ENCODE measurements at regions not wholly inside any gene's neighbourhood (a gene's known extent, or its start where the extent isn't known, plus 50 kb on each side); places are given as distances from the start of the nearest gene placed in this dataset.

DNA sequence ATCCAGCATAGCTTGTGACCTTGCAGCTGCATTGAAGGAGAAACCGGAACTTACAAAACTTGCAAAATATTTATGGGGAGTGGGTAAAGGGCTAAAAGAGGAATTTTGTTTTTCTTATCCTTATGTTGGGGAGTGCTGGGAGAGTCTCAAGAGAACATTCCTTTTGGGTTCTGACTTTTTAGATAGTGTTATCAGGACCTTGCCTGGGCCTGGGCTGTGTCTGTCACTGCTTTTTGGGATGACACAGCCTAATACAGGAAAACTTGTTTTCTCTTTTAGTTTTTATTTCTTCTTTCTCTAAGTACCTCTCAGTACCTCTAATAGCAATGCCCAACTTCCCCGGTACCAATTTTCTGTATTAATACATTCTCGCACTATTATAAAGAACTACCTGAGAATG is 850.6 kb downstream of the RPS29 start:
- Histone ChIP-seq H3K4me1 (ENCODE audit: control insufficient read depth in 1 of 2, insufficient read depth in 2 of 2, low read depth in 1 of 2, low read length in 1 of 2) (no peaks in the 10 kb centered on the region), H3K27me3 (ENCODE audit: insufficient read depth) (no peaks in the 10 kb centered on the region), H2AFZ (ENCODE audit: low read depth) (no peak overlapping the region), H3K4me2 (no peak overlapping the region), H3K79me2 (ENCODE audit: insufficient read depth) (no peaks in the 10 kb centered on the region), H3K4me3 (ENCODE audit: low read depth in 2 of 2, low read length in 1 of 2) (no peak overlapping the region), H3K9ac (no peak overlapping the region), H3F3A (replicated peaks; ENCODE audit: insufficient read depth) (no peaks in the 10 kb centered on the region), H3K9me3 (no peaks in the 10 kb centered on the region), H3K27ac (ENCODE audit: low read depth in 2 of 2, low read length in 1 of 2) (no peak overlapping the region), H4K20me1 (ENCODE audit: insufficient read depth) (no peaks in the 10 kb centered on the region), H3K36me3 (replicated peaks in 1 of 2; ENCODE audit: control insufficient read depth in 1 of 2, insufficient read depth in 2 of 2, low read length in 1 of 2) (no peaks in the 10 kb centered on the region), H3K9me2 (no peaks in the 10 kb centered on the region)
- TF ChIP-seq MEF2A (IDR thresholded peaks at IDR 0.05; ENCODE audit: borderline replicate concordance, low read depth): no peak
- TF ChIP-seq TEAD4 (IDR thresholded peaks at IDR 0.05; ENCODE audit: borderline replicate concordance, insufficient read depth): no peak
- TF ChIP-seq ELF1 (IDR thresholded peaks at IDR 0.05): no peak
- no peak for TF ChIP-seq JUND (IDR thresholded peaks at IDR 0.05)
- TF ChIP-seq TCF12 (IDR thresholded peaks at IDR 0.05): no peak
- TF ChIP-seq, protein P1, sequence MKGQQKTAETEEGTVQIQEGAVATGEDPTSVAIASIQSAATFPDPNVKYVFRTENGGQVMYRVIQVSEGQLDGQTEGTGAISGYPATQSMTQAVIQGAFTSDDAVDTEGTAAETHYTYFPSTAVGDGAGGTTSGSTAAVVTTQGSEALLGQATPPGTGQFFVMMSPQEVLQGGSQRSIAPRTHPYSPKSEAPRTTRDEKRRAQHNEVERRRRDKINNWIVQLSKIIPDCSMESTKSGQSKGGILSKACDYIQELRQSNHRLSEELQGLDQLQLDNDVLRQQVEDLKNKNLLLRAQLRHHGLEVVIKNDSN (IDR thresholded peaks at IDR 0.05; ENCODE audit: borderline replicate concordance, low read depth): no peak
- TF ChIP-seq FOSL2 (IDR thresholded peaks at IDR 0.05; ENCODE audit: borderline replicate concordance, low read depth): no peak
- no peak for TF ChIP-seq NFIC (IDR thresholded peaks at IDR 0.05; ENCODE audit: borderline replicate concordance)
- TF ChIP-seq, protein P2, sequence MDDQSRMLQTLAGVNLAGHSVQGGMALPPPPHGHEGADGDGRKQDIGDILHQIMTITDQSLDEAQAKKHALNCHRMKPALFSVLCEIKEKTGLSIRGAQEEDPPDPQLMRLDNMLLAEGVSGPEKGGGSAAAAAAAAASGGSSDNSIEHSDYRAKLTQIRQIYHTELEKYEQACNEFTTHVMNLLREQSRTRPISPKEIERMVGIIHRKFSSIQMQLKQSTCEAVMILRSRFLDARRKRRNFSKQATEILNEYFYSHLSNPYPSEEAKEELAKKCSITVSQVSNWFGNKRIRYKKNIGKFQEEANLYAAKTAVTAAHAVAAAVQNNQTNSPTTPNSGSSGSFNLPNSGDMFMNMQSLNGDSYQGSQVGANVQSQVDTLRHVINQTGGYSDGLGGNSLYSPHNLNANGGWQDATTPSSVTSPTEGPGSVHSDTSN (IDR thresholded peaks at IDR 0.05): no peak
- TF ChIP-seq GATA2 (CRISPR knock-in tag; IDR thresholded peaks at IDR 0.05): no peak
- no peak for TF ChIP-seq RFX5 (IDR thresholded peaks at IDR 0.05; ENCODE audit: low read length)
- TF ChIP-seq RAD21 (IDR thresholded peaks at IDR 0.05; ENCODE audit: low read length): no peak
- TF ChIP-seq RCOR1 (IDR thresholded peaks at IDR 0.05; ENCODE audit: low read length): no peak
- TF ChIP-seq, protein P3, sequence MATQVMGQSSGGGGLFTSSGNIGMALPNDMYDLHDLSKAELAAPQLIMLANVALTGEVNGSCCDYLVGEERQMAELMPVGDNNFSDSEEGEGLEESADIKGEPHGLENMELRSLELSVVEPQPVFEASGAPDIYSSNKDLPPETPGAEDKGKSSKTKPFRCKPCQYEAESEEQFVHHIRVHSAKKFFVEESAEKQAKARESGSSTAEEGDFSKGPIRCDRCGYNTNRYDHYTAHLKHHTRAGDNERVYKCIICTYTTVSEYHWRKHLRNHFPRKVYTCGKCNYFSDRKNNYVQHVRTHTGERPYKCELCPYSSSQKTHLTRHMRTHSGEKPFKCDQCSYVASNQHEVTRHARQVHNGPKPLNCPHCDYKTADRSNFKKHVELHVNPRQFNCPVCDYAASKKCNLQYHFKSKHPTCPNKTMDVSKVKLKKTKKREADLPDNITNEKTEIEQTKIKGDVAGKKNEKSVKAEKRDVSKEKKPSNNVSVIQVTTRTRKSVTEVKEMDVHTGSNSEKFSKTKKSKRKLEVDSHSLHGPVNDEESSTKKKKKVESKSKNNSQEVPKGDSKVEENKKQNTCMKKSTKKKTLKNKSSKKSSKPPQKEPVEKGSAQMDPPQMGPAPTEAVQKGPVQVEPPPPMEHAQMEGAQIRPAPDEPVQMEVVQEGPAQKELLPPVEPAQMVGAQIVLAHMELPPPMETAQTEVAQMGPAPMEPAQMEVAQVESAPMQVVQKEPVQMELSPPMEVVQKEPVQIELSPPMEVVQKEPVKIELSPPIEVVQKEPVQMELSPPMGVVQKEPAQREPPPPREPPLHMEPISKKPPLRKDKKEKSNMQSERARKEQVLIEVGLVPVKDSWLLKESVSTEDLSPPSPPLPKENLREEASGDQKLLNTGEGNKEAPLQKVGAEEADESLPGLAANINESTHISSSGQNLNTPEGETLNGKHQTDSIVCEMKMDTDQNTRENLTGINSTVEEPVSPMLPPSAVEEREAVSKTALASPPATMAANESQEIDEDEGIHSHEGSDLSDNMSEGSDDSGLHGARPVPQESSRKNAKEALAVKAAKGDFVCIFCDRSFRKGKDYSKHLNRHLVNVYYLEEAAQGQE (IDR thresholded peaks at IDR 0.05; ENCODE audit: low read depth, low read length): no peak
- TF ChIP-seq, protein P4, sequence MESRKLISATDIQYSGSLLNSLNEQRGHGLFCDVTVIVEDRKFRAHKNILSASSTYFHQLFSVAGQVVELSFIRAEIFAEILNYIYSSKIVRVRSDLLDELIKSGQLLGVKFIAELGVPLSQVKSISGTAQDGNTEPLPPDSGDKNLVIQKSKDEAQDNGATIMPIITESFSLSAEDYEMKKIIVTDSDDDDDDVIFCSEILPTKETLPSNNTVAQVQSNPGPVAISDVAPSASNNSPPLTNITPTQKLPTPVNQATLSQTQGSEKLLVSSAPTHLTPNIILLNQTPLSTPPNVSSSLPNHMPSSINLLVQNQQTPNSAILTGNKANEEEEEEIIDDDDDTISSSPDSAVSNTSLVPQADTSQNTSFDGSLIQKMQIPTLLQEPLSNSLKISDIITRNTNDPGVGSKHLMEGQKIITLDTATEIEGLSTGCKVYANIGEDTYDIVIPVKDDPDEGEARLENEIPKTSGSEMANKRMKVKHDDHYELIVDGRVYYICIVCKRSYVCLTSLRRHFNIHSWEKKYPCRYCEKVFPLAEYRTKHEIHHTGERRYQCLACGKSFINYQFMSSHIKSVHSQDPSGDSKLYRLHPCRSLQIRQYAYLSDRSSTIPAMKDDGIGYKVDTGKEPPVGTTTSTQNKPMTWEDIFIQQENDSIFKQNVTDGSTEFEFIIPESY (IDR thresholded peaks at IDR 0.05; ENCODE audit: borderline replicate concordance, low read depth): no peak
- TF ChIP-seq, protein P5, sequence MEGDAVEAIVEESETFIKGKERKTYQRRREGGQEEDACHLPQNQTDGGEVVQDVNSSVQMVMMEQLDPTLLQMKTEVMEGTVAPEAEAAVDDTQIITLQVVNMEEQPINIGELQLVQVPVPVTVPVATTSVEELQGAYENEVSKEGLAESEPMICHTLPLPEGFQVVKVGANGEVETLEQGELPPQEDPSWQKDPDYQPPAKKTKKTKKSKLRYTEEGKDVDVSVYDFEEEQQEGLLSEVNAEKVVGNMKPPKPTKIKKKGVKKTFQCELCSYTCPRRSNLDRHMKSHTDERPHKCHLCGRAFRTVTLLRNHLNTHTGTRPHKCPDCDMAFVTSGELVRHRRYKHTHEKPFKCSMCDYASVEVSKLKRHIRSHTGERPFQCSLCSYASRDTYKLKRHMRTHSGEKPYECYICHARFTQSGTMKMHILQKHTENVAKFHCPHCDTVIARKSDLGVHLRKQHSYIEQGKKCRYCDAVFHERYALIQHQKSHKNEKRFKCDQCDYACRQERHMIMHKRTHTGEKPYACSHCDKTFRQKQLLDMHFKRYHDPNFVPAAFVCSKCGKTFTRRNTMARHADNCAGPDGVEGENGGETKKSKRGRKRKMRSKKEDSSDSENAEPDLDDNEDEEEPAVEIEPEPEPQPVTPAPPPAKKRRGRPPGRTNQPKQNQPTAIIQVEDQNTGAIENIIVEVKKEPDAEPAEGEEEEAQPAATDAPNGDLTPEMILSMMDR (IDR thresholded peaks at IDR 0.05): no peak
- TF ChIP-seq MXI1 (IDR thresholded peaks at IDR 0.05; ENCODE audit: low read depth, low read length): no peak
- no peak for DNase-seq
- CTCF ChIA-PET: no interaction called here
- POLR2A ChIA-PET: no interaction called here
- 87% methylated on average over 3 of the region's 3 CpGs for WGBS (ENCODE audit: low lambda C conversion rate)

All from SK-N-SH (cell line).